MM.1S (cell line): ENCODE measurements at regions not wholly inside any gene's neighbourhood (a gene's known extent, or its start where the extent isn't known, plus 50 kb on each side); places are given as distances from the start of the nearest gene placed in this dataset.
"Not testable (repeated sequence)": the region's sequence is repeated elsewhere in the genome, so short reads cannot be mapped to it uniquely, and the experiment has no call there.

Source experiments
- DNase-seq: peaks from one replicate; pipeline ENCODE4 v3.0.0-alpha.2; 2015
- H2AFZ ChIP-seq: fragments of 300-600 bp; sonication (generic); 2 replicates; pipeline ENCODE4 v1.6.0; 2016; ENCODE audit warnings: antibody characterized with exemption, low read length
- H3F3A ChIP-seq: fragments of 300-600 bp; sonication (generic); 2 replicates; pipeline ENCODE4 v1.6.1; 2016; ENCODE audit warnings: mild to moderate bottlenecking, antibody characterized with exemption, low read length, moderate library complexity, mixed read lengths; ENCODE audit not compliant: insufficient read depth
- H3K27ac ChIP-seq: fragments of 300-600 bp; sonication (generic); 2 replicates; pipeline ENCODE4 v1.5.1; 2016; ENCODE audit warnings: mild to moderate bottlenecking, low read length
- H3K27me3 ChIP-seq: fragments of 300-600 bp; sonication (generic); replicated peaks from 2 replicates; pipeline ENCODE4 v1.6.0; 2016; ENCODE audit warnings: low read length; ENCODE audit not compliant: insufficient read depth
- H3K36me3 ChIP-seq: fragments of 300-600 bp; sonication (generic); replicated peaks from 2 replicates; pipeline ENCODE4 v1.6.1; 2016; ENCODE audit warnings: mild to moderate bottlenecking, low read length, mixed read lengths; ENCODE audit not compliant: insufficient read depth
- H3K4me1 ChIP-seq: fragments of 300-600 bp; sonication (generic); 2 replicates; pipeline ENCODE4 v1.6.1; 2016; ENCODE audit warnings: low read length, mixed read lengths
- H3K4me2 ChIP-seq: fragments of 300-600 bp; sonication (generic); 2 replicates; pipeline ENCODE4 v1.6.0; 2016; ENCODE audit warnings: low read depth, low read length
- H3K4me3 ChIP-seq: fragments of 300-600 bp; sonication (generic); 2 replicates; pipeline ENCODE4 v1.5.1; 2016; ENCODE audit warnings: low read length, mixed read lengths
- H3K79me2 ChIP-seq: fragments of 300-600 bp; sonication (generic); 2 replicates; pipeline ENCODE4 v1.6.1; 2016; ENCODE audit warnings: mixed run types, low read length, mixed read lengths
- H3K9ac ChIP-seq: fragments of 300-600 bp; sonication (generic); 2 replicates; pipeline ENCODE4 v1.6.1; 2016; ENCODE audit warnings: low read length, mixed read lengths
- H3K9me2 ChIP-seq: fragments of 300-600 bp; sonication (generic); replicated peaks from 2 replicates; pipeline ENCODE4 v1.6.1; 2016; ENCODE audit warnings: mild to moderate bottlenecking, low read length, mixed read lengths; ENCODE audit not compliant: insufficient read depth
- H3K9me3 ChIP-seq: fragments of 300-600 bp; sonication (generic); replicated peaks from 2 replicates; pipeline ENCODE4 v1.6.1; 2016; ENCODE audit warnings: mild to moderate bottlenecking, low read length, mixed read lengths; ENCODE audit not compliant: insufficient read depth
- H4K20me1 ChIP-seq: fragments of 300-600 bp; sonication (generic); 2 replicates; pipeline ENCODE4 v1.6.1; 2016; ENCODE audit warnings: mild to moderate bottlenecking, low read length, moderate library complexity, mixed read lengths; ENCODE audit not compliant: insufficient read depth
- EZH2 ChIP-seq: fragments of 300-600 bp; sonication (generic); optimal IDR thresholded peaks from 2 replicates; pipeline ENCODE3; 2017; ENCODE audit warnings: low read depth, mild to moderate bottlenecking, antibody characterized with exemption, low read length, mixed read lengths
- EZH2phosphoT487 ChIP-seq: fragments of 300-600 bp; sonication (generic); IDR thresholded peaks from 2 replicates; pipeline ENCODE4 v1.6.1; 2018; ENCODE audit warnings: antibody characterized with exemption, low read length
- TF ChIP-seq, protein P1 (sequence below): fragments of 300-600 bp; sonication (generic); IDR thresholded peaks from 2 replicates; pipeline ENCODE4 v1.5.1; 2016; ENCODE audit warnings: antibody characterized with exemption, low read length, mixed read lengths

DNA sequence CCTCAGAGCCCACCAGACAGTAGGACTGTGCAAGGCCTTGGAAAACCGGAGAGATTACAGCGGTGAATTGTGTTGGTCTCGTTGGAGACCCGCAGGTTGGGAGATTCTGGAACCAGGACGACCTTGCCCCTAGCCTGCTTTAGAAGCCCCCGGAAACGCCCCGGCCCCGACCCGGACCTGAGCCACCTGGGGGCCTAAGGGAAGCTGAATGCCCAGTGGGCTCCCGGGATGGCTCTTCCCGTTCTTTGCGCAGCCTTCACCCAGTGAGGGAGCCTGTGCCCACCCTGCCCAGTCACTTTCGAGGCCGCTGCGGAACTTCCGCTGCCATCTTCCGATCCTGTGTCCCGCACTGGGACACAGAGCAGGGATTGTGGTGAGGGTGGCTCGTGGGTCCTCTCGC lies 254.4 kb downstream of the FAM72C start:
- no peak overlapping the region for H3K4me3 ChIP-seq
- H3K27ac ChIP-seq = no peak overlapping the region
- no peak for TF ChIP-seq EZH2phosphoT487
- no peak for TF ChIP-seq EZH2
- TF ChIP-seq, protein P1, sequence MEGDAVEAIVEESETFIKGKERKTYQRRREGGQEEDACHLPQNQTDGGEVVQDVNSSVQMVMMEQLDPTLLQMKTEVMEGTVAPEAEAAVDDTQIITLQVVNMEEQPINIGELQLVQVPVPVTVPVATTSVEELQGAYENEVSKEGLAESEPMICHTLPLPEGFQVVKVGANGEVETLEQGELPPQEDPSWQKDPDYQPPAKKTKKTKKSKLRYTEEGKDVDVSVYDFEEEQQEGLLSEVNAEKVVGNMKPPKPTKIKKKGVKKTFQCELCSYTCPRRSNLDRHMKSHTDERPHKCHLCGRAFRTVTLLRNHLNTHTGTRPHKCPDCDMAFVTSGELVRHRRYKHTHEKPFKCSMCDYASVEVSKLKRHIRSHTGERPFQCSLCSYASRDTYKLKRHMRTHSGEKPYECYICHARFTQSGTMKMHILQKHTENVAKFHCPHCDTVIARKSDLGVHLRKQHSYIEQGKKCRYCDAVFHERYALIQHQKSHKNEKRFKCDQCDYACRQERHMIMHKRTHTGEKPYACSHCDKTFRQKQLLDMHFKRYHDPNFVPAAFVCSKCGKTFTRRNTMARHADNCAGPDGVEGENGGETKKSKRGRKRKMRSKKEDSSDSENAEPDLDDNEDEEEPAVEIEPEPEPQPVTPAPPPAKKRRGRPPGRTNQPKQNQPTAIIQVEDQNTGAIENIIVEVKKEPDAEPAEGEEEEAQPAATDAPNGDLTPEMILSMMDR = no peak
- H3K9ac ChIP-seq = no peak overlapping the region
- no peak overlapping the region for H2AFZ ChIP-seq
- no peak overlapping the region for H3K4me2 ChIP-seq
- H3F3A ChIP-seq = no peaks in the 10 kb centered on the region
- no peak for DNase-seq
- no peaks in the 10 kb centered on the region for H3K79me2 ChIP-seq
- H3K27me3 ChIP-seq = no peaks in the 10 kb centered on the region
- no peaks in the 10 kb centered on the region for H4K20me1 ChIP-seq
- no peaks in the 10 kb centered on the region for H3K9me3 ChIP-seq
- H3K9me2 ChIP-seq = no peaks in the 10 kb centered on the region
- no peaks in the 10 kb centered on the region for H3K36me3 ChIP-seq
- H3K4me1 ChIP-seq = 0 out of 2 replicates have a peak, but pooled peaks cover 6% of the 10 kb centered on the region

GRCh38 chr1:143714913-143715312 lies 256.9 kb downstream of the FAM72C start:
- not testable (repeated sequence) for H3F3A ChIP-seq, H3K36me3 ChIP-seq, H3K27ac ChIP-seq, H3K4me2 ChIP-seq, H3K4me1 ChIP-seq, H3K9ac ChIP-seq, H3K9me2 ChIP-seq, H3K9me3 ChIP-seq, H4K20me1 ChIP-seq, H3K27me3 ChIP-seq, H2AFZ ChIP-seq, DNase-seq, H3K79me2 ChIP-seq, H3K4me3 ChIP-seq

DNA sequence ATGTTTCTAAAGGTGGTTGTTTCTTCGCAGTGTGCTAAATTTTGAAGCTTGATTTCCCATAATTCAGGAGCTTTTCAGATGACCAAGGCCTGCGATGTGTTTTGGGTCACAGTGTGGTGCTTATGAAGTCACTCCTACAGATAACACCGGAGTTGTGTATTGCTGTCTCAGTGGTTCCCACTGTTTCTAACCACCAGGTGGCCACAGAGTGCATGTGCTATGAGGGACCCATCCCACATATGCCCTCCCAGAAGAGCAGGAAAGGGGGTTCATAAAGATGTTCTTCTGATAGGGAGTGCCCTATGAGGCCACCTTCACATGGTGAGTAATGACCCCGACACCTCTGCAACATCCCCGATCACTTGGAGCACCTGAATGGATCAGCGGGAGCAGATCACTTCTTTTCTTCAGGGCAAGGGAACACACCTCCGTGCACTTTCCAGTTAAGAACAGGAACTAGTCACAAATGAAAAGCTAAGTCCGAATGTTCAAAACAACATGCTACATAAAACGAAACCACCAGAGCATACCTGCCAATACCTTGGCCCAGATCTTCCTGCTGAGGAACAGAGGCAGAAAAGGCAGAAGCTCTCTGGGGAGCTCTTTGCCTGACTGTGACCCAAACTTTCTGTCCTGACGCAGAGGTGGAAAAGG lies 262.1 kb downstream of the FAM72C start:
- Histone ChIP-seq H3K9ac (peak overlapping the region; percentile 37; the same call in 1 of the 2 replicates), H2AFZ (peak overlapping the region; percentile 86), H3K4me2 (peak overlapping the region; percentile 51), H3K4me3 (peak overlapping the region; percentile 57), H3K27ac (peak overlapping the region; percentile 70)
- H3K4me1 ChIP-seq, H3K36me3 ChIP-seq, H3K9me3 ChIP-seq, H3K9me2 ChIP-seq, H3K79me2 ChIP-seq, H3F3A ChIP-seq, H3K27me3 ChIP-seq, H4K20me1 ChIP-seq: not testable (repeated sequence)
- TF ChIP-seq, protein P1 = peak; percentile 54
- peak; percentile 86 for DNase-seq

- not testable (repeated sequence) for H3K9ac ChIP-seq, H3K4me1 ChIP-seq, H3K36me3 ChIP-seq, H3K9me3 ChIP-seq, H3F3A ChIP-seq, H3K9me2 ChIP-seq, H3K4me2 ChIP-seq, H3K4me3 ChIP-seq, H3K79me2 ChIP-seq, H3K27ac ChIP-seq, DNase-seq, H2AFZ ChIP-seq, H4K20me1 ChIP-seq
- peaks cover 10% of the 10 kb centered on the region for H3K27me3 ChIP-seq
Measured at GRCh38 chr1:143702739-143703138, 269.0 kb downstream of the FAM72C start.
